Activated B cell treated with CpG ODN at 0.5 μM for 24 hours (primary cell): ENCODE measurements at regions not wholly inside any gene's neighbourhood (a gene's known extent, or its start where the extent isn't known, plus 50 kb on each side); places are given as distances from the start of the nearest gene placed in this dataset.
"Not testable (repeated sequence)": the region's sequence is repeated elsewhere in the genome, so short reads cannot be mapped to it uniquely, and the experiment has no call there.

Experiments used
- ATAC-seq: fragments of 200-7000 bp; cut with Tn5 transposase; one replicate; pipeline ENCODE4 v1.10.0; 2021; ENCODE audit warnings: low read depth, mild to moderate bottlenecking, moderate library complexity
- CTCF ChIA-PET: fragments of 350-600 bp; sonication (Branson Sonifier 250); formaldehyde crosslinking; loops from one replicate; lab custom pipeline; 2021; ENCODE audit warnings: antibody characterized with exemption; lab: Charles Lee
- POLR2A ChIA-PET: fragments of 350-600 bp; sonication (Branson Sonifier 250); formaldehyde crosslinking; loops from one replicate; lab custom pipeline; 2021; ENCODE audit warnings: antibody characterized with exemption; lab: Charles Lee
- DNase-seq: peaks from one replicate; pipeline ENCODE4 v3.0.0; 2022
- H3K27ac Mint-ChIP-seq: one replicate; pipeline ENCODE4 v1.8.0; 2020; ENCODE audit warnings: mixed read lengths
- H3K27me3 Mint-ChIP-seq: one replicate; pipeline ENCODE4 v1.8.0; 2021; ENCODE audit warnings: mixed read lengths
- H3K36me3 Mint-ChIP-seq: one replicate; pipeline ENCODE4 v1.8.0; 2021; ENCODE audit warnings: low read depth, mixed read lengths
- H3K4me1 Mint-ChIP-seq: one replicate; pipeline ENCODE4 v1.8.0; 2021; ENCODE audit warnings: mixed read lengths
- H3K4me3 Mint-ChIP-seq: one replicate; pipeline ENCODE4 v1.8.0; 2020; ENCODE audit warnings: mild to moderate bottlenecking, mixed read lengths
- H3K9me3 Mint-ChIP-seq: one replicate; pipeline ENCODE4 v1.8.0; 2020; ENCODE audit warnings: mixed read lengths
- CTCF ChIP-seq: fragments of 200-600 bp; IDR thresholded peaks from one replicate; pipeline ENCODE4 v1.8.0; 2022; ENCODE audit warnings: antibody characterized with exemption, mild to moderate bottlenecking
- intact Hi-C: fragments of 100-400 bp; cut with micrococcal nuclease; formaldehyde crosslinking; loops from one replicate; pipeline ENCODE4 v1.15.1; 2024

- intact Hi-C loops, result no loop called here
- CTCF ChIA-PET, result no interaction called here
- H3K9me3 Mint-ChIP-seq, result no peaks in the 10 kb centered on the region
Observed at GRCh38 chr12:28782812-28783211, 366.3 kb upstream of the FAR2 start.

GRCh38 chr12:28787151-28787550 lies 361.9 kb upstream of the FAR2 start:
- intact Hi-C loops, result no loop called here
- ATAC-seq (no peak), DNase-seq (no peak)
- no peaks in the 10 kb centered on the region for H3K4me1 Mint-ChIP-seq
- TF ChIP-seq CTCF, result no peak
- H3K4me3 Mint-ChIP-seq, result no peak overlapping the region
- H3K27me3 Mint-ChIP-seq, result no peaks in the 10 kb centered on the region
- ChIA-PET CTCF (no interaction called here), POLR2A (interaction anchor here (0.6 kb wide), 1 partner anchor 14 kb away, joined by 5 read pairs; no protein-coding TSS in a partner anchor)
- no peaks in the 10 kb centered on the region for H3K9me3 Mint-ChIP-seq
- H3K36me3 Mint-ChIP-seq, result no peaks in the 10 kb centered on the region
- H3K27ac Mint-ChIP-seq, result no peak overlapping the region

More at GRCh38 chr12:28782812-28783211, 366.3 kb upstream of the FAR2 start:
- TF ChIP-seq CTCF, result no peak
- ATAC-seq, result no peak
- H3K4me3 Mint-ChIP-seq, result no peak overlapping the region
- H3K27ac Mint-ChIP-seq, result no peak overlapping the region
- DNase-seq, result no peak
- H3K36me3 Mint-ChIP-seq, result no peaks in the 10 kb centered on the region
- H3K4me1 Mint-ChIP-seq, result no peaks in the 10 kb centered on the region
- H3K27me3 Mint-ChIP-seq, result no peaks in the 10 kb centered on the region
- POLR2A ChIA-PET, result no interaction called here

- not testable (repeated sequence) for H3K27ac Mint-ChIP-seq, DNase-seq, H3K9me3 Mint-ChIP-seq
Observed at GRCh38 chr12:28788256-28788655, 360.8 kb upstream of the FAR2 start.

GRCh38 chr12:28793581-28794151 lies 355.4 kb upstream of the FAR2 start:
- H3K36me3 Mint-ChIP-seq, result no peaks in the 10 kb centered on the region
- CTCF ChIA-PET, result no interaction called here

More at GRCh38 chr12:28788256-28788655, 360.8 kb upstream of the FAR2 start:
- H3K4me3 Mint-ChIP-seq, H3K4me1 Mint-ChIP-seq, POLR2A ChIA-PET, ATAC-seq, CTCF ChIA-PET, H3K27me3 Mint-ChIP-seq, H3K36me3 Mint-ChIP-seq, intact Hi-C loops: not testable (repeated sequence)

GRCh38 chr12:28794211-28794610 lies 354.9 kb upstream of the FAR2 start:
- H3K27ac Mint-ChIP-seq, result no peak overlapping the region
- H3K27me3 Mint-ChIP-seq, result no peaks in the 10 kb centered on the region
- ChIA-PET POLR2A (no interaction called here), CTCF (no interaction called here)
- H3K4me1 Mint-ChIP-seq, result no peaks in the 10 kb centered on the region
- H3K9me3 Mint-ChIP-seq, result no peaks in the 10 kb centered on the region
- ATAC-seq, result no peak
- intact Hi-C loops, result no loop called here
- H3K36me3 Mint-ChIP-seq, result no peaks in the 10 kb centered on the region
- TF ChIP-seq CTCF, result no peak
- DNase-seq, result no peak
- no peak overlapping the region for H3K4me3 Mint-ChIP-seq

More at GRCh38 chr12:28793581-28794151, 355.4 kb upstream of the FAR2 start:
- POLR2A ChIA-PET, result no interaction called here
- ATAC-seq (no peak), DNase-seq (no peak)
- Mint-ChIP-seq H3K27ac (no peak overlapping the region), H3K9me3 (no peaks in the 10 kb centered on the region), H3K4me1 (no peaks in the 10 kb centered on the region), H3K27me3 (no peaks in the 10 kb centered on the region), H3K4me3 (no peak overlapping the region)
- TF ChIP-seq CTCF, result no peak
- intact Hi-C loops, result no loop called here

GRCh38 chr12:28794786-28795185 lies 354.3 kb upstream of the FAR2 start:
- POLR2A ChIA-PET, result no interaction called here
- DNase-seq (no peak), ATAC-seq (no peak)
- Mint-ChIP-seq H3K27me3 (no peaks in the 10 kb centered on the region), H3K4me3 (no peak overlapping the region), H3K9me3 (no peaks in the 10 kb centered on the region), H3K27ac (no peak overlapping the region), H3K36me3 (no peaks in the 10 kb centered on the region), H3K4me1 (no peaks in the 10 kb centered on the region)
- TF ChIP-seq CTCF, result no peak
- CTCF ChIA-PET, result no interaction called here
- intact Hi-C loops, result no loop called here
